GM23248 (cell line): ENCODE measurements at regions not wholly inside any gene's neighbourhood (a gene's known extent, or its start where the extent isn't known, plus 50 kb on each side); places are given as distances from the start of the nearest gene placed in this dataset.

Source experiments
- DNase-seq: peaks from one replicate; pipeline ENCODE4 v3.0.0-alpha.2; 2015
- H2AFZ ChIP-seq: fragments of 200-600 bp; sonication (generic); 2 replicates; pipeline ENCODE4 v1.6.1; 2016; ENCODE audit warnings: antibody characterized with exemption
- H3F3A ChIP-seq: fragments of 200-600 bp; sonication (generic); 2 replicates; pipeline ENCODE4 v1.6.1; 2016; ENCODE audit warnings: mild to moderate bottlenecking, antibody characterized with exemption, mixed run types; ENCODE audit not compliant: insufficient read depth
- H3K27ac ChIP-seq: fragments of 200-600 bp; sonication (generic); 2 replicates; pipeline ENCODE4 v1.5.1; 2016; ENCODE audit warnings: mild to moderate bottlenecking
- H3K27me3 ChIP-seq: fragments of 200-600 bp; sonication (generic); replicated peaks from 2 replicates; pipeline ENCODE4 v1.6.1; 2016; ENCODE audit warnings: mild to moderate bottlenecking; ENCODE audit not compliant: insufficient read depth
- H3K36me3 ChIP-seq: fragments of 200-600 bp; sonication (generic); 2 replicates; pipeline ENCODE4 v1.6.1; 2016; ENCODE audit warnings: low read depth, mild to moderate bottlenecking
- H3K4me1 ChIP-seq: fragments of 200-600 bp; sonication (generic); 2 replicates; pipeline ENCODE4 v1.6.1; 2016; ENCODE audit warnings: mild to moderate bottlenecking; ENCODE audit not compliant: insufficient read depth
- H3K4me2 ChIP-seq: fragments of 200-600 bp; sonication (generic); one replicate; pipeline ENCODE4 v1.6.1; 2016; ENCODE audit warnings: mild to moderate bottlenecking; ENCODE audit not compliant: unreplicated experiment
- H3K4me3 ChIP-seq: fragments of 200-600 bp; sonication (generic); 2 replicates; pipeline ENCODE4 v1.5.1; 2016; ENCODE audit warnings: mild to moderate bottlenecking
- H3K79me2 ChIP-seq: fragments of 200-600 bp; sonication (generic); 2 replicates; pipeline ENCODE4 v1.6.1; 2016; ENCODE audit warnings: mild to moderate bottlenecking; ENCODE audit not compliant: insufficient read depth
- H3K9ac ChIP-seq: fragments of 200-600 bp; sonication (generic); 2 replicates; pipeline ENCODE4 v1.6.1; 2016; ENCODE audit warnings: mild to moderate bottlenecking
- H3K9me2 ChIP-seq: fragments of 200-600 bp; sonication (generic); 2 replicates; pipeline ENCODE4 v1.6.1; 2016; ENCODE audit warnings: mixed run types, mild to moderate bottlenecking, moderate library complexity; ENCODE audit not compliant: insufficient read depth
- H3K9me3 ChIP-seq: fragments of 200-600 bp; sonication (generic); one replicate; pipeline ENCODE4 v1.6.1; 2017; ENCODE audit warnings: low read depth
- H4K20me1 ChIP-seq: fragments of 200-600 bp; sonication (generic); 2 replicates; pipeline ENCODE4 v1.6.0; 2016; ENCODE audit not compliant: insufficient read depth
- EZH2 ChIP-seq: fragments of 200-600 bp; sonication (generic); IDR thresholded peaks from 2 replicates; pipeline ENCODE4 v1.6.1; 2018; ENCODE audit warnings: antibody characterized with exemption, mild to moderate bottlenecking; ENCODE audit not compliant: insufficient read depth, poor library complexity, severe bottlenecking
- EZH2phosphoT487 ChIP-seq: fragments of 200-600 bp; sonication (generic); IDR thresholded peaks from 2 replicates; pipeline ENCODE4 v1.6.1; 2018; ENCODE audit warnings: antibody characterized with exemption, moderate library complexity, mild to moderate bottlenecking, low read depth; ENCODE audit not compliant: insufficient read depth
- WGBS, 2 experiments: methylation state at CpG; one replicate each; pipeline ENCODE4 v1.1.6; 2015 to 2017; ENCODE audit warnings: low lambda C conversion rate in 2 of 2, low coverage in 1 of 2; ENCODE audit errors: missing lambda C conversion rate in 2 of 2; 5-methylcytosine and 5-hydroxymethylcytosine counted together
- in situ Hi-C: fragments of 300-500 bp; cut with MboI; formaldehyde crosslinking; loops from 2 replicates; pipeline ENCODE4 v1.15.0; 2020

- Histone ChIP-seq H3F3A (no peaks in the 10 kb centered on the region), H2AFZ (no peak overlapping the region), H3K27ac (no peak overlapping the region), H4K20me1 (no peaks in the 10 kb centered on the region), H3K4me2 (no peak overlapping the region), H3K9me2 (no peaks in the 10 kb centered on the region), H3K27me3 (no peaks in the 10 kb centered on the region), H3K36me3 (no peaks in the 10 kb centered on the region), H3K79me2 (no peaks in the 10 kb centered on the region), H3K9ac (no peak overlapping the region), H3K4me1 (no peaks in the 10 kb centered on the region), H3K4me3 (no peak overlapping the region), H3K9me3 (no peaks in the 10 kb centered on the region)
- TF ChIP-seq EZH2phosphoT487 (no peak), EZH2 (no peak)
- no peak for DNase-seq
- in situ Hi-C loops = no loop called here
- WGBS, 2 experiments = 20 to 32% methylated on average over 4 of the region's 4 CpGs
Observed at GRCh38 chr12:97022536-97023230, 115.6 kb downstream of the NEDD1 start.

- WGBS, 2 experiments = 0 to 5% methylated on average over 2 of the region's 2 CpGs
- Histone ChIP-seq H3K79me2 (no peaks in the 10 kb centered on the region), H3K4me1 (no peaks in the 10 kb centered on the region), H3K4me2 (no peak overlapping the region), H3K9me2 (no peaks in the 10 kb centered on the region), H3K27ac (no peak overlapping the region), H2AFZ (no peak overlapping the region), H3K9ac (no peak overlapping the region), H3K4me3 (no peak overlapping the region), H3F3A (no peaks in the 10 kb centered on the region), H4K20me1 (no peaks in the 10 kb centered on the region), H3K27me3 (no peaks in the 10 kb centered on the region), H3K9me3 (no peaks in the 10 kb centered on the region), H3K36me3 (no peaks in the 10 kb centered on the region)
- TF ChIP-seq EZH2 = no peak
- TF ChIP-seq EZH2phosphoT487 = no peak
- in situ Hi-C loops = no loop called here
- no peak for DNase-seq
Observed at GRCh38 chr12:97024393-97024792, 117.3 kb downstream of the NEDD1 start.

- Histone ChIP-seq H3K4me3 (no peak overlapping the region), H3K4me1 (no peaks in the 10 kb centered on the region), H3K36me3 (no peaks in the 10 kb centered on the region), H3K79me2 (no peaks in the 10 kb centered on the region), H3K27ac (no peak overlapping the region), H2AFZ (no peak overlapping the region), H3K9ac (no peak overlapping the region), H3K4me2 (no peak overlapping the region), H3K9me3 (no peaks in the 10 kb centered on the region), H4K20me1 (no peaks in the 10 kb centered on the region), H3K9me2 (no peaks in the 10 kb centered on the region), H3F3A (no peaks in the 10 kb centered on the region), H3K27me3 (no peaks in the 10 kb centered on the region)
- no peak for DNase-seq
- in situ Hi-C loops = no loop called here
- WGBS, 2 experiments = 16 to 23% methylated on average over 2 of the region's 2 CpGs
- TF ChIP-seq EZH2phosphoT487 = no peak
- TF ChIP-seq EZH2 = no peak
Observed at GRCh38 chr12:97026901-97027300, 119.8 kb downstream of the NEDD1 start.

GRCh38 chr12:97027482-97027881 lies 120.4 kb downstream of the NEDD1 start:
- H3K4me1 ChIP-seq = no peaks in the 10 kb centered on the region
- in situ Hi-C loops = no loop called here
- TF ChIP-seq EZH2 (no peak), EZH2phosphoT487 (no peak)
- H3F3A ChIP-seq = no peaks in the 10 kb centered on the region
- H3K4me2 ChIP-seq = no peak overlapping the region
- H3K27ac ChIP-seq = no peak overlapping the region
- DNase-seq = no peak
- H3K79me2 ChIP-seq = no peaks in the 10 kb centered on the region
- no peak overlapping the region for H3K9ac ChIP-seq
- no peak overlapping the region for H2AFZ ChIP-seq
- no peaks in the 10 kb centered on the region for H3K36me3 ChIP-seq
- H3K27me3 ChIP-seq = no peaks in the 10 kb centered on the region
- WGBS, 2 experiments = 0 to 7% methylated on average over 1 of the region's 1 CpG
- no peaks in the 10 kb centered on the region for H3K9me3 ChIP-seq
- no peak overlapping the region for H3K4me3 ChIP-seq
- no peaks in the 10 kb centered on the region for H4K20me1 ChIP-seq
- H3K9me2 ChIP-seq = no peaks in the 10 kb centered on the region
